Right lobe of liver (tissue), 6 donors: ENCODE measurements at regions not wholly inside any gene's neighbourhood (a gene's known extent, or its start where the extent isn't known, plus 50 kb on each side); places are given as distances from the start of the nearest gene placed in this dataset.

Experiments
- ATAC-seq, 4 donors: fragments of 200-7000 bp; cut with Tn5 transposase; one replicate each; pipeline ENCODE4 v1.9.1; 2020; ENCODE audit warnings: mild to moderate bottlenecking in 4 of 4, moderate library complexity in 4 of 4
- DNase-seq, 3 donors: peaks; one replicate each; pipeline ENCODE4 v3.0.0-alpha.2; 2020
- H3K27ac ChIP-seq, 3 donors: fragments of 200-600 bp; one replicate each; pipeline ENCODE4 v1.8.0; 2022
- H3K27me3 ChIP-seq, 2 donors: fragments of 200-600 bp; one replicate each; pipeline ENCODE4 v1.8.0; 2022
- H3K36me3 ChIP-seq, 4 donors: fragments of 200-600 bp; sonication (generic) in 1 of 4; one replicate each; pipeline versions ENCODE4 v1.5.1 to v1.8.0; 2017 to 2022; ENCODE audit warnings: control low read depth in 1 of 4
- H3K4me1 ChIP-seq, 4 donors: fragments of 200-600 bp; sonication (generic) in 1 of 4; one replicate each; pipeline versions ENCODE4 v1.5.1 to v1.8.0; 2017 to 2022; ENCODE audit warnings: control low read depth in 1 of 4
- H3K4me3 ChIP-seq, 3 donors: fragments of 200-600 bp; one replicate each; pipeline ENCODE4 v1.8.0; 2022
- H3K9me3 ChIP-seq, 4 donors: fragments of 200-600 bp; sonication (generic) in 1 of 4; one replicate each; pipeline versions ENCODE4 v1.5.1 to v1.8.0; 2017 to 2022; ENCODE audit warnings: control low read depth in 1 of 4
- CTCF ChIP-seq, 4 donors: fragments of 200-600 bp in 3 of 4; fragments of 450-650 bp in 1 of 4; IDR thresholded peaks; one replicate each; pipeline versions ENCODE4 v1.5.1 to v1.8.0; 2016 to 2022; ENCODE audit warnings: antibody characterized with exemption in 4 of 4, mild to moderate bottlenecking in 2 of 4
- POLR2A ChIP-seq: fragments of 450-650 bp; IDR thresholded peaks from one replicate; pipeline ENCODE4 v1.6.1; 2017; ENCODE audit warnings: antibody characterized with exemption, mild to moderate bottlenecking
- WGBS: methylation state at CpG from one replicate; pipeline ENCODE4 v1.1.6; 2018; ENCODE audit warnings: low coverage, low lambda C conversion rate; ENCODE audit not compliant: insufficient coverage; ENCODE audit errors: missing lambda C conversion rate; 5-methylcytosine and 5-hydroxymethylcytosine counted together
- intact Hi-C, 2 donors: fragments of 100-400 bp; cut with DNase I; formaldehyde crosslinking; loops; one replicate each; pipeline versions ENCODE4 v1.11.2 to v1.14.1; 2022
- donor health status: DM: no; HTN: yes; CAD: no.
- donor health status: DM: no; HTN: no; CAD: no.
- donor health status: DM: no; HTN: no; CAD: no.
- donor health status: DM: no; HTN: yes; CAD: no.
- donor health status: DM: no; HTN: yes; CAD: no.

GRCh38 chr2:18454692-18455235 is 105.7 kb downstream of the RDH14 start:
- H3K27ac ChIP-seq = no peak overlapping the region
- no peak overlapping the region for H3K4me3 ChIP-seq
- intact Hi-C loops = no loop called here
- H3K4me1 ChIP-seq = no peaks in the 10 kb centered on the region
- TF ChIP-seq CTCF (IDR thresholded peaks at IDR 0.05) (no peak), POLR2A (no peak)
- no peaks in the 10 kb centered on the region for H3K36me3 ChIP-seq
- 44% methylated on average over 6 of the region's 6 CpGs for WGBS
- DNase-seq = no peak
- no peaks in the 10 kb centered on the region for H3K9me3 ChIP-seq
- no peak for ATAC-seq
- H3K27me3 ChIP-seq = no peaks in the 10 kb centered on the region

GRCh38 chr2:18446715-18447114 is 113.7 kb downstream of the RDH14 start:
- H3K4me3 ChIP-seq = no peak overlapping the region
- no peaks in the 10 kb centered on the region for H3K4me1 ChIP-seq
- intact Hi-C loops = no loop called here
- DNase-seq (no peak), ATAC-seq (no peak)
- H3K27me3 ChIP-seq = no peaks in the 10 kb centered on the region
- H3K9me3 ChIP-seq = no peaks in the 10 kb centered on the region
- no peak overlapping the region for H3K27ac ChIP-seq
- H3K36me3 ChIP-seq = no peaks in the 10 kb centered on the region
- no peak for TF ChIP-seq POLR2A
- TF ChIP-seq CTCF (IDR thresholded peaks at IDR 0.05) = no peak
- WGBS = 56% methylated on average over 2 of the region's 2 CpGs

- WGBS = 69% methylated on average over 7 of the region's 7 CpGs
- TF ChIP-seq CTCF (IDR thresholded peaks at IDR 0.05) = no peak
- no peak for TF ChIP-seq POLR2A
- DNase-seq (no peak), ATAC-seq (no peak)
- no peak overlapping the region for H3K27ac ChIP-seq
- no peaks in the 10 kb centered on the region for H3K36me3 ChIP-seq
- H3K9me3 ChIP-seq = no peaks in the 10 kb centered on the region
- intact Hi-C loops = no loop called here
- H3K4me3 ChIP-seq = no peak overlapping the region
- no peaks in the 10 kb centered on the region for H3K27me3 ChIP-seq
- H3K4me1 ChIP-seq = no peaks in the 10 kb centered on the region
Observed at GRCh38 chr2:18445433-18446320, 114.8 kb downstream of the RDH14 start.

- DNase-seq (no peak), ATAC-seq (no peak)
- Histone ChIP-seq H3K9me3 (no peaks in the 10 kb centered on the region), H3K4me1 (no peaks in the 10 kb centered on the region), H3K27ac (no peak overlapping the region), H3K4me3 (no peak overlapping the region), H3K36me3 (no peaks in the 10 kb centered on the region), H3K27me3 (no peaks in the 10 kb centered on the region)
- intact Hi-C loops = no loop called here
- WGBS = 50% methylated on average over 2 of the region's 2 CpGs
- TF ChIP-seq CTCF (IDR thresholded peaks at IDR 0.05) (no peak), POLR2A (no peak)
Observed at GRCh38 chr2:18444806-18445205, 115.6 kb downstream of the RDH14 start.
